GM18507 (cell line): ENCODE measurements at regions not wholly inside any gene's neighbourhood (a gene's known extent, or its start where the extent isn't known, plus 50 kb on each side); places are given as distances from the start of the nearest gene placed in this dataset.

Experiments used
- DNase-seq: peaks from one replicate; pipeline ENCODE4 v3.0.0; 2011; ENCODE audit warnings: low read depth; ENCODE audit not compliant: insufficient read length; ENCODE audit errors: extremely low spot score
- FAIRE-seq: peaks from 2 replicates; lab custom pipeline; 2011; peaks lifted over from hg19 to GRCh38; lab: Jason Lieb, UNC

DNA sequence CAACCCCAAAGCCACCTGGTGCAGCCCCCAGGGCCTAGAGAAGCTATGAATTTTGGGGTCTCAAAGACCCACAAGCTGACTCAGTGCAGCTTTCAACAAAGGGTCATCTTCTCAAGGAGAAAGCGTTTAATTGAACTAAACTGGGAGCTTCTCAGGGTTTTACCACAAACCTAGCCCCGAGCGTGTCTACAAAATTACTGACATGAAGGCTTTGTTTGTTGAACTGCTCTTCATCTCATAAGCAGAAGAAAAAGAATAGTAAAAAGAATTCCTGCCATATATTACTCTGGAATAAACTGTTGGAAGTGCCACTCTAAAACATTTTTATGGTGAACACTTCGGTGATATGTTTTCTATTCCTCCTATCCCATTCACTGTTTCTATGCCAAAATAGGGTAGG lies 50.8 kb upstream of the INCENP start:
- no peak for DNase-seq
- no peak for FAIRE-seq

- FAIRE-seq (no peak), DNase-seq (no peak)
These were observed 52.4 kb upstream of the INCENP start for GRCh38 chr11:62071408-62071807.

DNA sequence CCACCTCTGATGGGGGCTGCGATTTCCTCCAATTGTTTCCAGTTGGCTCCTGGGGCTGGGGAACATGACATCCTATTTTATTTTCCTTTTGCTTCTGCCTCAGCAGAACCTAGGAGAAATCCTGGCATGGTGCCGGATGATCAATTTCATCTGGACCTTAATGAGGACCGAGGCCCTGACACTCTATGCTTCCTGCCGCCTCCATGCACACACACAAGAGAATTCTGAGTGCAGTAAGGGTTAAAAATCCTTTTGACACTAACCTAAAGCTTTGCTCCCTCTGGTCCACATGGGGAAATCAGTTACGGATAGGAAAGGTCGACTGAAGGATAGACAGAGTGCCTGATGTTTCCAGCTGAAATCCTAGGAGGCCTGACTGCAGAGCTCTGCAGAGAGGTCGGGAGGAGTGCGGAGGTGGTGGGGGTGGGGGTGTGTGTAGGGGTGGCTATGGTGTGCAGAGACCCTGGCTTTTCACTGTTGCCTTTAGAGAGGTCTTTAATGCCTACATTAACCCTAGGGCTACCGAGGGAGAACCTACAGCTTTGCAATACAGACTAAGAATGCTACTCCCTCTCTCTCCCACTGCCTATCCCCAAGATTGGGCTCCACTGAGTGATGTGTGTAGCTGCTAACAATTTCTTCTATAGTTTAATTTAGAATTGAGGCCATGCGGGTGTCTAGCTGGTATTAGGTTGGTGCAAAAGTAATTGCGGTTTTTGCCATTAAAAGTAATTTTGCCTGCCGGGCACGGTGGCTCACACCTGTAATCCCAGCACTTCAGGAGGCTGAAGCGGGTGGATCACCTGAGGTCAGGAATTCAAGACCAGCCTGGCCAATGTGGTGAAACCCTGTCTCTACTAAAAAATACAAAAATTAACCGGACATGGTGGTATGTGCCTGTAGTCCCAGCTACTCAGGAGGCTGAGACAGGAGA lies 53.6 kb upstream of the INCENP start:
- DNase-seq (no peak), FAIRE-seq (no peak)

DNA sequence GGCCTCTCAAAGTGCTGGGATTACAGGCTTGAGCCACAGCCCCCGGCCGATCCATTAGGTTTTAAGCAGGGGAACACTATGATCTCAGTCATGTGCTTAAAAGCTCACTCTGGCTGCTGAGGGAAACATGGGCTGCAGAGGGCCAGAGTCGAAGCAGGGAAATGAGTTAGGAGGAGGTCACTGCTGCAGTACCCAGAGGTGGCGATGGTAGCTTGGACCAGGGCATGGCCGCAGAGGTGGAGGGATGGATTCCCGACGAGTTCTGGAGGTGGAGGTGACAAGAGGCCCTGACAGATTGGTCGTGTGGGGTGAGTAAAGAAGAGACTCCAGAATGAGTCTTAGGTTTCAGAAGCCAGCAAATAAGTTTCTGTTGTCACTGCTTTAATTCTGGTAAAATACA lies 54.4 kb upstream of the INCENP start:
- DNase-seq, result no peak
- FAIRE-seq, result no peak

GRCh38 chr11:62068730-62069129 lies 55.1 kb upstream of the INCENP start:
- FAIRE-seq, result no peak
- no peak for DNase-seq

DNA sequence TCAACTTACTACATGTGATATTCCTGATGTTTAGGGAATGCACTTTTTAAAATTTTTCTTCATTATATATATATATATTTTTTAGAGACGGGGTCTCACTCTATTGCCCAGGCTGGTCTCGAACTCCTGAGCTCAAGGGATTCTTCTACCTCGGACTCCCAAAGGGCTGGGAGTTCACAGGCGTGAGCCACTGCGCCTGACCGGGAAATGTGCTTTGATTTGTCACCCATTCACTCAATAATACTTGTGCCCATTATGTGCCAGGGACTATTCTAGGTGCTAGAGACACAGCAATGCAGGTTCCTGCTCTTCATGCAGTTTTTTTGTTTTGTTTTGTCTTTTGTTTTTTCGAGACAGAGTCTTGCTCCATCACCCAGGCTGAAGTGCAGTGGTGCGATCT lies 56.1 kb upstream of the INCENP start:
- no peak for DNase-seq
- FAIRE-seq, result no peak

GRCh38 chr11:62064221-62064620 lies 59.6 kb upstream of the INCENP start:
- DNase-seq (no peak), FAIRE-seq (no peak)

DNA sequence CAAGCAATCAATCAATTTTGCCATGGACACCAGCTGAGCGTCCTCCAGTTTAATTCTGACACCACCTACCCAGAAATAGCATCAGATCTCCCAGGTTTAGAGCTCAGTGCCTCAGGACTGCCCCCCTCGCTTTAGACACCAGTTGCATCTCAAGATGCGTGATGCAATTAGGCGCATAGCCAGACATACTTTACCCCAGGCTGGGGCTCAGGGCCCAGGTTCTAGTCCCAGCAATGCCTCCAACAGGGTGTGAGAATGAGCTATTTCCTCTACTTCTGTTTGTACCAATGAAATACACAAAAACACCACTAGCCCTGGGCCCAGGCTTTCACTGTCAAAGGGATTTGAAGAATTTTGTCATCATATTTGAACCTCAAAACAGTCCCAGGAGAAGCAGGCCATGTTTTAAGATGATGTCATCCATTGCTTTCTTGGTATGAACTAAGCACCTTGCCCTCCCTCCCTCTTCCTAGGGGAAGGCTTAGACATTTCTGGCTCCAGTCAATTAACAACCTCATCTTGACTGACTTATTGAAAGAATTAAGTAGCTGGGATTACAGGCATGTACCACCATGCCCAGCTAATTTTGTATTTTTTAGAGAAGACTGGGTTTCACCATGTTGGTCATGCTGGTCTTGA lies 61.5 kb upstream of the INCENP start:
- FAIRE-seq, result no peak
- no peak for DNase-seq

GRCh38 chr11:62061356-62062222 lies 62.2 kb upstream of the INCENP start:
- DNase-seq (no peak), FAIRE-seq (no peak)

DNA sequence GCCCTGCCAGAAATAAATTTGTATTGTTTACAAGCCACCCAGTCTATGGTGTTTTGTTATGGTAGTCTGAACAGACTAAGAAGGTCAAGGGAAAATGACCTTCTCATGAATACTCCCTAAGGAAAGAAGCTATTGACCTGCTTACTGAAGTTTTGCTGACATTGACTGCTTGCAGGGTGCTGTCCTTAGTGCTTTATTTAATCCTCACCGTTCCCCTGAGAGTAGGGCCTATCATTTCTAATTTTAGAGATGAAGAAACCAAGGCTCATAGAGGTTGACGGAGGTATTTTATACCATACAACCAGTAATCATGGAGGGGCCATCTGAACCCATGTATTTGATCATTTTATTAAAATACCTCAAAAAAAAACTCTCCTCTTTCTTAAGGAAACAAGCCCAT lies 66.7 kb upstream of the INCENP start:
- DNase-seq (no peak), FAIRE-seq (no peak)

DNA sequence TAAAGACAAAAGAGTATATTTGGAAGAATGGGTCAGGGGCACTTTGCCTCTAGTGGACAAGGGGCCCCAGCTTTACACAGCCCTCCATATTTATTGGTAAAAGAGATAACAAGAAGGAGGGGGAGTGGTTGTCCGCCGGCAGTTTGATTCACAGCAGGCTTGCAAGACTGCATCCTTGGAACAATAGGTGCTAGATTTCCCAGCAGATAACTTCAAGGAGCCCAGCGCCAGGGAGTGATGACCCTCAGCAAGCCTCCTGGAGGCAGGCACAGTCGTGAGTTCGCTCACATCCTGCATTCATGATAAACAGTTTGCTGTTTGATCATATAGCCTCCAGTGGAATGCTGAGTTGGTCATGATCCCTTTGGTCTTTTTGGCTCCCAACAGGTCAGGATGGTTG lies 67.8 kb upstream of the INCENP start:
- FAIRE-seq, result no peak
- DNase-seq, result no peak

- FAIRE-seq (no peak), DNase-seq (no peak)
These were observed 69.2 kb upstream of the INCENP start for GRCh38 chr11:62054484-62055121.

GRCh38 chr11:62054081-62054480 lies 69.7 kb upstream of the INCENP start:
- DNase-seq (no peak), FAIRE-seq (no peak)

DNA sequence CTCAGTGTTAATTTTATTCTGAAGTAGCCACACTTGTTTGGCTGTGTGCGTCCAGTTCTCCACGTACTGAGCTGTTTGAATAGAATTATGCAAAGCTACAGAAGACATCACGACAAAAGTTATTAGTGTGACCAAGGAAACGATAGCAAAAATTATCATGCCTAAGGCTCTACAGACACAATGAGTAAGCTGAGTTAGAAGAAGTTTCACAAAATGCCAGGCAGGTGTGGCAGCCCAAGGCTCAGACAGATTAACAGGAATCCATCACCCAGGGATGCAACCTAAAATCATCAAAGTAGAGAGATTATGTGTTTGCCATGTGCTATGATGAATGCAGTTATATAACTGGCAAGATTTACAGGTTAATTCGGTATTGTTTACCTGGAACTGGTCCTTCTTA lies 73.1 kb upstream of the INCENP start:
- FAIRE-seq (no peak), DNase-seq (no peak)

DNA sequence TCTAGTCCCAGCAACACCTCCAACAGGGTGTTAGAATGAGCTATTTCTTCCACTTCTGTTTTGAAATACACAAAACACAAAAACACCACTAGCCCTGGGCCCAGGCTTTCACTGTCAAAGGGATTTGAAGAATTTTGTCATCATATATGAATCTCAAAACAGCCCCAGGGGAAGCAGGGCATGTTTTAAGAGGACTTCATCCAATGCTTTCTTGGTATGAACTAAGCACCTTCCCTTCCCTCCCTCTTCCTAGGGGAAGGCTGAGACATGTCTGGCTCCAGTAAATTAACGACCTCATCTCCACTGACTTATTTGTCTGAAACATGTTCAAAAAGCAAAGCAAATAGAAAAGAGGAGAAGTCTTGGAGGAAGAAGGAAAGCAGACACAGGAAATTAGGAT lies 75.7 kb upstream of the INCENP start:
- FAIRE-seq (no peak), DNase-seq (no peak)

GRCh38 chr11:62046568-62047100 lies 77.2 kb upstream of the INCENP start:
- no peak for DNase-seq
- FAIRE-seq, result no peak

DNA sequence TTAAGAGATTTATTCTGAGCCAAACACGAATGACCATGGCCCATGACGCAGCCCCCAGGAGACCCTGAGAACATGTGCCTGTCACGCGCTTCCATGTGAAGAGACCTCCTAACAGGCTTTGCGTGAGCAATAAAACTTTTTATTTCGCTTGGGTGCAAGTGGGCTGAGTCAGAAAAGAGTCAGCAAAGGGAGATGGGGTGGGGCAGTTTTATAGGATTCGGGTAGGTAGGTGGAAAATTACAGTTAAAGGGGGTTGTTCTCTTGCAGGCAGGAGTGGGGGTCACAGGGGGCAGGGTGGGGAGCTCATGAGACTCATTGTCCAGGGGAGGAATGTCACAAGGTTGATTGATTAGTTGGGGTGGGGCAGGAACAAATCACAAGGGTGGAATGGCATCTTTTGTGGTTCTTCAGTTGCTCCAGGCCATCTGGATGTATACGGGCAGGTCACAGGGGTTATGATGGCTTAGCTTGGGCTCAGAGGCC lies 77.2 kb upstream of the FTH1 start:
- FAIRE-seq (no peak), DNase-seq (no peak)

DNA sequence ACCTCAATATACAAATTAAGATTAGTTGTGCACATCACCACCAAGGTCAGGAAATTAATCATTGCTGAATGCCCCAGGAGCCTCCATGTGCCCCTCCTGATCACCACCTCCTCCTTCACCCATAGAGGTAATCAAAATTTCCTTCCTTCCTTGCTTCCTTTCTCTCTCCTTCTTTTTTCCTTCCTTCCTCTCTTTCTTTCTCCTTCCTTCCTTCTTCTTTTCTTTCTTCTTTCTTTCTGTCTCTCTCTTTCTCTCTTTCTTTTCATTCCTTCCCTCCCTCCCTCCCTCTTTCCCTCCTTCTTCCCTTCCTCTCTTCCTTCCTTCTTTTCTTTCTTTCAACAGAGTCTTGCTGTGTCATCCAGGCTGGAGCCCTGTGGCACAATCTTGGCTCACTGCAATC lies 67.9 kb upstream of the FTH1 start:
- no peak for FAIRE-seq

GRCh38 chr11:62034036-62034338 lies 66.6 kb upstream of the FTH1 start:
- no peak for FAIRE-seq
- no peak for DNase-seq

More for the DNA sequence above, 67.9 kb upstream of the FTH1 start:
- no peak for DNase-seq
